Activated CD4-positive, alpha-beta T cell treated with anti-CD3 and anti-CD28 coated beads, Interleukin-2, amount 10 ng/mL, durations not matched to agents 24 days and 14 days (primary cell): ENCODE measurements at regions not wholly inside any gene's neighbourhood (a gene's known extent, or its start where the extent isn't known, plus 50 kb on each side); places are given as distances from the start of the nearest gene placed in this dataset.

Source experiments
- DNase-seq: peaks from one replicate; pipeline ENCODE4 v3.0.0; 2022
- H3K27ac Mint-ChIP-seq: one replicate; pipeline ENCODE4 v1.8.0; 2022; ENCODE audit warnings: mild to moderate bottlenecking, mixed read lengths
- H3K27me3 Mint-ChIP-seq: one replicate; pipeline ENCODE4 v1.8.0; 2022; ENCODE audit warnings: mixed read lengths
- H3K36me3 Mint-ChIP-seq: one replicate; pipeline ENCODE4 v1.8.0; 2022; ENCODE audit warnings: low read depth, mild to moderate bottlenecking, mixed read lengths
- H3K4me1 Mint-ChIP-seq: one replicate; pipeline ENCODE4 v1.8.0; 2021; ENCODE audit warnings: mixed read lengths
- H3K4me3 Mint-ChIP-seq: one replicate; pipeline ENCODE4 v1.8.0; 2022; ENCODE audit warnings: mild to moderate bottlenecking, moderate library complexity, mixed read lengths
- H3K9me3 Mint-ChIP-seq: one replicate; pipeline ENCODE4 v1.8.0; 2021; ENCODE audit warnings: mixed read lengths
- intact Hi-C: fragments of 100-400 bp; cut with micrococcal nuclease; formaldehyde crosslinking; loops from one replicate; pipeline ENCODE4 v1.15.1; 2023

DNA sequence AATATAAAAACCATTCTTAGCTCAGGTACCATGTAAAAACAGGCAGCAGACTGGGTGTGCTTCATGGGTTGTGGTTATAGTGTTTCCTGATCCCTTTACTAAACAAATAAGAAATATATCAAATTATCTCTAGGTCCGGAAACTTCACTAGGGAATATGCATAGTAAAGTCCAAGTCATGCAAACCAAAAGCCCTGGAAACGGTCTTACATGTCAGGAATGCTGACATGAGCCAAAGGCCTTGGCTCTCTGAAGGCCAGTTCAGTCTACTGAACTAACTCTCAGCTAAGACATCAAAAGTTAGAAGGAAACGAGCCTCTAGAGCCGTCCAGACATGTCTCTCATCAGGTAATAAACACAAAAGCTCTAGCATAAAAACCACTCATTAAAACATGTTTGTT lies 778.9 kb upstream of the ZNF608 start:
- Mint-ChIP-seq H3K27me3 (no peaks in the 10 kb centered on the region), H3K27ac (no peak overlapping the region), H3K9me3 (peaks cover 3% of the 10 kb centered on the region), H3K36me3 (no peaks in the 10 kb centered on the region), H3K4me3 (no peak overlapping the region), H3K4me1 (no peaks in the 10 kb centered on the region)
- DNase-seq: no peak
- intact Hi-C loops: no loop called here

DNA sequence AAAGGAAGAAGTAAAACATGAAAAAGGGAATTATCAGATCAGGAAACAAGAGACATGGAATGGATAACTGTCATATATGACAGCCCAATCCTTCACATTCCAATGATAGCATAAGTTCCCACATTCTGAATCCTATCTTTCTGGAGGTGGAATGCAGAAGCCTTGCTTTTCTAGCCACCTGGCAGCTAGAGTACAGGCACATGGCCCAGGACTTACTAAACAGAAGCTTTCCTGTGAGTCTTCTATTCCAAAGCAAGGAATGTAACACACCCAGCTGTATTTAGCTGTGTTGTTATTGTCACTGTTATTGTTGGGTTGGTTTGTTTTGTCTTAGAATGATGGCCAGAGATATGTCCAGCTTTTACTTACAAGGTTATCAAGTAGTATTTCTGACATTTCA lies 780.5 kb upstream of the ZNF608 start:
- intact Hi-C loops: no loop called here
- no peak overlapping the region for H3K27ac Mint-ChIP-seq
- no peaks in the 10 kb centered on the region for H3K4me1 Mint-ChIP-seq
- no peaks in the 10 kb centered on the region for H3K9me3 Mint-ChIP-seq
- no peak overlapping the region for H3K4me3 Mint-ChIP-seq
- DNase-seq: no peak
- H3K36me3 Mint-ChIP-seq: no peaks in the 10 kb centered on the region
- no peaks in the 10 kb centered on the region for H3K27me3 Mint-ChIP-seq

DNA sequence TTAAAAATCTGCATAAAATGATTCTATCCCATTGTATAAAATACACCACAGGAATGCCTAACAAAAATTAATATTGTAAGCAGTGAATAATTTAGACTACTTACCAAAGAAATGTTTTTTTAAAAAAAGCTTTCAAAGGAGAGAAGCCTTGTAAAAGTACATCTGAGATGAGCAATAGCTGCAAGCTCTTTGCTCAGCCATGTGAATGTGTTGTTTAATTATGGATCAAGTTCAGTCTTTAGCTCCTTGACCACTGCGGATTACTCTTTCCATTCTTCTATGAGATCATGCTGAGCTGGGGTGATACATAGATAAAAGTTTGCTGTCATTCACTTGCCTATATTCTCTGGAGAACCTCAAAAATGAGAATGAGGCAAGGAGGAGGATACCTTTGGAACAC lies 782.4 kb upstream of the ZNF608 start:
- Mint-ChIP-seq H3K4me3 (no peak overlapping the region), H3K4me1 (no peaks in the 10 kb centered on the region), H3K27ac (no peak overlapping the region), H3K9me3 (peaks cover 6% of the 10 kb centered on the region), H3K27me3 (no peaks in the 10 kb centered on the region), H3K36me3 (no peaks in the 10 kb centered on the region)
- intact Hi-C loops: no loop called here
- no peak for DNase-seq

DNA sequence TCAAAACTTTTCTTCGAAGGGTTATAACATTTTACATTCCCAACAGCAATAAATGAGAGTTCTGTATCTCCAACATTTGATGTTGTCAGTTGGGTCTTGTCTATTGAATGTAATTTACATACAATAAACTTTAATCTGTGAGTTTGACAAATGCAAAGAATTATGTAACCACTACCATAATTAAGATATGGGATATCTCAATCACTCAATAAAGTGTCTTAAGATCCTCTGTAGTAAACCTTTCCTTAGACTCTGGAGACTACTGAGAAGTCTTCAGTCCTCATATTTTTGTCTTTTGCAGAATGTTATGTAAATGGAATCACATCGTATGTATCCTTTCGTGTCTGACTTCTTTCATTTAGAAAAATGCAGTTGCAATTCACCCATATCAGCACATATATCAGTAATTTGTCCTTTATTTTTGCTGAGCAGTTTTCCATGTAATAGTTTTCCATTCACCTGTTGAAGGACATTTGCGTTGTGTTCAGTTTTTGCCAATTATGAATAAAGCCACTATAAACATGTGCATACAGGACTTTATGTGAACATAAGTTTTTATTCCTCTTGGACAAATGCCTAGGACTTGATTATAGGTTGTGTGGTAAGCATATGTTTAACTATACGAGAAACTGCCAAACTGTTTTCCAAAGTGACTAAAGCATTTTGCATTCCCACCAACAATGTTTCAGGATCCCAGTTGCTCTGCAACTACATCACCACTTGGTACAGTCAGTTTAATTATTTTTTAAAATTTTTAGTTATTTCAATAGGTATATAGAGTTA lies 784.6 kb upstream of the ZNF608 start:
- no peak overlapping the region for H3K4me3 Mint-ChIP-seq
- intact Hi-C loops: no loop called here

DNA sequence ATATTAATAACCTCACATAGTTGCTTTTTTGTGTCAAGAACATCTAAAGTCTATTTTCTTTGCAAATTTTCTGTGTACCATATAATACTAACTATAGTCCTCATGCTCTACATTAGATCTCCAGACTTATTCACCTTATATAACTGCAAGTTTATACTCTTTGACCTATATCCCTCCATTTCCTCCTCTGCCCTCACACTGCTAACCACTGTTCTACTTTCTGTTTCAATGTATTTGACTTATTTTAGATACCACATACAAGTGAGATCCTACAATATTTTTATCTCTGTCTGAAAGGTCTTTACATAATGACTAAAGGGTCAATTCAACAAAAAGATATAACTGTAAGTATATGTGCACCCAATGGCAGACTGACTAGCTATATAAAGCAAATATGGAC lies 789.7 kb upstream of the ZNF608 start:
- Mint-ChIP-seq H3K27ac (no peak overlapping the region), H3K9me3 (peaks cover 15% of the 10 kb centered on the region), H3K4me1 (no peaks in the 10 kb centered on the region), H3K36me3 (no peaks in the 10 kb centered on the region), H3K4me3 (no peak overlapping the region), H3K27me3 (no peaks in the 10 kb centered on the region)
- DNase-seq: no peak
- intact Hi-C loops: no loop called here

More for the DNA sequence above, 784.6 kb upstream of the ZNF608 start:
- no peaks in the 10 kb centered on the region for H3K4me1 Mint-ChIP-seq
- H3K27me3 Mint-ChIP-seq: no peaks in the 10 kb centered on the region
- H3K9me3 Mint-ChIP-seq: peaks cover 6% of the 10 kb centered on the region
- H3K27ac Mint-ChIP-seq: no peak overlapping the region
- H3K36me3 Mint-ChIP-seq: no peaks in the 10 kb centered on the region
- DNase-seq: no peak

DNA sequence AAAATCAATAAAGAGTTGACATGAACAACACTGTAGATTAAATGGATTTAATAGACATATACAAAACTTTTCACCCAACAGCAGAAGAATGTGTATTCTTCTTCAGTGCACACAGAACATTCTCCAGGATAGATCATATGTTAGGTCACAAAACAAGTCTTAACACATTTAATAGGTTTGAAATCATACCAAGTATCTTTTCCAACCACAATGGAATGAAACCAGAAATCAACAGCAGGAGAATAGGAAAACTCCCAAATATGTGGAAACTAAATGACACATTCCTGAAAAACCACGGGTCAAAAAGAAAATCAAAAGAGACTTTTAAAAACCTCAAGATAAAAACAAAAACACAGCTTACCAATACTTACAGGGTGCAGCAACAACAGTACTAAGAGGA lies 790.1 kb upstream of the ZNF608 start:
- H3K4me3 Mint-ChIP-seq: no peak overlapping the region
- no peaks in the 10 kb centered on the region for H3K36me3 Mint-ChIP-seq
- intact Hi-C loops: no loop called here
- no peak for DNase-seq
- H3K9me3 Mint-ChIP-seq: peaks cover 15% of the 10 kb centered on the region
- no peaks in the 10 kb centered on the region for H3K27me3 Mint-ChIP-seq
- no peak overlapping the region for H3K27ac Mint-ChIP-seq
- H3K4me1 Mint-ChIP-seq: no peaks in the 10 kb centered on the region

DNA sequence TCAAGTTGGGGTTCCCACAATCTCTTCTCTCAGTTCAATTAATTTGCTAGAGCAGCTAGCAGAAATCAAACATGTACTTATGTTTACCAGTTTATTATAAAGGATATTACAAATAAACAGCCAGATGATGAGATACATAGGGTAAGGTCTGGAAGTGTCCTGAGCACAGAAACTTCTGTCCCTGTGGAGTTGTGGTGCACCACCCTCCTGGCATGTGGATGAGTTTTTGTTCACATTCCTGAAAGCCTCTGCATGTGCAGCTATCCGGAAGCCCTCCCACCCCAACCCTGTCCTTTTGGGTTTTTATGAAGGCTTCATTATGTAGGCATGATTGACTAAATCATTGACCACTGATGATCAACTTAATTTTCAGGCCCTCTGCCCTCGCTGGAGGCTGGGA lies 791.2 kb upstream of the ZNF608 start:
- no peak overlapping the region for H3K27ac Mint-ChIP-seq
- intact Hi-C loops: no loop called here
- no peaks in the 10 kb centered on the region for H3K36me3 Mint-ChIP-seq
- H3K27me3 Mint-ChIP-seq: no peaks in the 10 kb centered on the region
- DNase-seq: no peak
- no peak overlapping the region for H3K4me3 Mint-ChIP-seq
- no peaks in the 10 kb centered on the region for H3K4me1 Mint-ChIP-seq
- peaks cover 15% of the 10 kb centered on the region for H3K9me3 Mint-ChIP-seq

DNA sequence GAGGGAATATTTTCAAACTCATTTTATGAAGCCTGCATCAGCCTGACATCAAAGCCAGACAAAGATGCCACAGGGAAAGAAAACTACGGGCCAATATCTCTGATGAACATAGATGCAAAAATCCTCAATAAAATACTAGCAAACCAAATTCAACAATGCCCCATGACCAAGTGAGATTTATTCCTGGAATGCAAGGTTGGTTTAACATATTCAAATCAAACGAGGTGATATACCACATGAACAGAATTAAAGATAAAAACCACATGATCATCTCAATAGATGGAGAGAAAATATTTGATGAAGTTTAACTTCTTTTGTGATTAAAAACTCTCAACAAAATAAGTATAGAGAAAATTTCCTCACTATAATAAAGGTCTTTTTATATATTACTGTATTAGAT lies 792.0 kb upstream of the ZNF608 start:
- Mint-ChIP-seq H3K4me3 (no peak overlapping the region), H3K4me1 (no peaks in the 10 kb centered on the region), H3K27ac (no peak overlapping the region), H3K27me3 (no peaks in the 10 kb centered on the region), H3K36me3 (no peaks in the 10 kb centered on the region), H3K9me3 (peaks cover 10% of the 10 kb centered on the region)
- no peak for DNase-seq
- intact Hi-C loops: no loop called here

DNA sequence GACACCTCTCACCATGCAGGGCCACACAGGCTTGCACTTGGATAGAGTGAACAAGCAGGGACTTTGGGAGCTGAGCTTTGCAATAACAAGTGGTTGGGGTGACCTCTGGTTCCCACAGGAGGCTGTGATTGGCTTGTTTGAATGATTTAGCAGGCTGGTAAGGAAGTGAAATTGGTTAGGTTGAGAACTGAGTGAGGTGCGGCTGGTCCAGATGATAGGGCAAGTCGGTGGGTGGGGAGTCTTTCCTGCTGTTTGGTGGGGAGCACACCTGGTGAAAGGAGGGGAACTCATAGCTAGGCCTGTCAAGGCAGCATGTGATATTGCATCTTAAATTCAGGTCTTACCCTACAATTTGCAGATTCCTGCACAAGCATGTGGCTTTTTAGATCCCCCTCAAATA lies 794.6 kb upstream of the ZNF608 start:
- no peaks in the 10 kb centered on the region for H3K36me3 Mint-ChIP-seq

DNA sequence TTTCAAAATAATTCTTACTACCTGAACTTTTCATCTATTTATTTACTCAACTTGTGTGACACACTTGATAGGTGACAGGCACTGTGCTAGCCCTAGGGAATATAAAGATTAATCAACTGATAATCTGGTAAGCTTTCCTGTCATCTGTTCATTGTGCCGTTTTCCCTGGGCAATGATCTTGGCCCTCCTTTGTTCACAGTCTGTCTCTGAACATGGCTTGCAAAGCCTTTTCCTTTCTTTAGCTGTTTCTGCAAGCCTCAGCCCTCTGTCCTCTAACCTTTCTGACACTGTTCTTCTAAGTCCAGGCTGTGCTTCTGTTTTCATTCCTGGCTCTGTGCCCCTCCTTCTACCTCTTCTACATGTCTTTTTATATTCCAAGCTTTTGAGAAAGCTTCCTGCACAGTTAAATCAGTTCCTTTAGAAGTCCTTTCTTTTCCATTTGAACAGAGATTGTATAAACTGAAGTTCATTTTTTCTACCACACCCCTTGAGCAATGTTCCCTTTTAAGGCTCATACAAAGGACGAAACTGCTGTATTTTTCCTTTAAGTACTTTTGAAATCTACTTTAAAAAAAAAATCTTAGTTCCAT lies 803.0 kb upstream of the ZNF608 start:
- Mint-ChIP-seq H3K4me1 (no peaks in the 10 kb centered on the region), H3K36me3 (no peaks in the 10 kb centered on the region), H3K9me3 (peaks cover 4% of the 10 kb centered on the region), H3K27me3 (no peaks in the 10 kb centered on the region), H3K4me3 (no peak overlapping the region), H3K27ac (no peak overlapping the region)
- intact Hi-C loops: no loop called here
- DNase-seq: no peak

More for the DNA sequence above, 794.6 kb upstream of the ZNF608 start:
- Mint-ChIP-seq H3K4me3 (no peak overlapping the region), H3K4me1 (no peaks in the 10 kb centered on the region), H3K9me3 (peaks cover 8% of the 10 kb centered on the region), H3K27ac (no peak overlapping the region), H3K27me3 (no peaks in the 10 kb centered on the region)
- intact Hi-C loops: no loop called here
- DNase-seq: no peak

DNA sequence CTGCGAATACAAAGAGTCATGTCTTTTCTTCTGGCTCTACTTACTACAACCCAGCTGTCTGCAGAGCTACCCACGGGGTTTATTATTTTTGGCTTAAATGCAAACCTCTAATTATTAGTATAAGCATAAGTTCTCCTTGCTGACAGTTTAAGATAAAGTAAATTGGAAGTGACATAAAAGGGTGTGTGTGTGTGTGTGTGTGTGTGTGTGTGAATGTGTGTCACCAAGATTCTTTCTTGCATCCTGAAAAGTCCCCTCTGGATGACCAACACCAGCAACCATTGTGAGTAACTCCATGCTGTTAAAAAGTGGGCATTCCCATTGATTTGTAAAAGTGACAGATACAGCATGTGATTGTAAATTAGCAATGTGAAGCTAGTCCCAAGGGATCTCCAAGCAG lies 803.8 kb upstream of the ZNF608 start:
- no peak overlapping the region for H3K27ac Mint-ChIP-seq
- H3K27me3 Mint-ChIP-seq: no peaks in the 10 kb centered on the region
- no peaks in the 10 kb centered on the region for H3K36me3 Mint-ChIP-seq
- H3K4me1 Mint-ChIP-seq: no peaks in the 10 kb centered on the region
- intact Hi-C loops: no loop called here
- H3K9me3 Mint-ChIP-seq: peaks cover 4% of the 10 kb centered on the region
- DNase-seq: no peak
- H3K4me3 Mint-ChIP-seq: no peak overlapping the region

DNA sequence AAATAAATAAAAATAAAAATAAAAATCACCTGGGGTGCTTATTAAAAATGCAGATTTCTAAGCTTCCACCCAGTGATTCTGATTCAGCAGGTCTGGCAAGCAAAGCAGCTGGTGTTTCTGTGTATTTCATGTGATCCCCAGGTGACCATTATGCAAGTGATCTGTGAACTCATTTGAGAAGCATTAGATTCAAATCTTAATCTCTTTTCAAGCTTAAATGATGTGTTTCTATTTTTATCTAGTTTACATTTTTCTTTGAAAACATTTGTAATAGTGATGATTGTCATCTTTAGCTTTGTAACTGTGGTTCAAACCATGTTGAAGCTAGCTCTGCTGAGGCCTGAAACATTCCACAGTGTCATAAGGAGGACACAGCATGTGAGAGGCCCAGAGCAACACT lies 804.8 kb upstream of the ZNF608 start:
- intact Hi-C loops: no loop called here
- no peak for DNase-seq
- peaks cover 4% of the 10 kb centered on the region for H3K9me3 Mint-ChIP-seq
- no peaks in the 10 kb centered on the region for H3K36me3 Mint-ChIP-seq
- no peak overlapping the region for H3K4me3 Mint-ChIP-seq
- H3K4me1 Mint-ChIP-seq: no peaks in the 10 kb centered on the region
- H3K27me3 Mint-ChIP-seq: no peaks in the 10 kb centered on the region
- H3K27ac Mint-ChIP-seq: no peak overlapping the region

DNA sequence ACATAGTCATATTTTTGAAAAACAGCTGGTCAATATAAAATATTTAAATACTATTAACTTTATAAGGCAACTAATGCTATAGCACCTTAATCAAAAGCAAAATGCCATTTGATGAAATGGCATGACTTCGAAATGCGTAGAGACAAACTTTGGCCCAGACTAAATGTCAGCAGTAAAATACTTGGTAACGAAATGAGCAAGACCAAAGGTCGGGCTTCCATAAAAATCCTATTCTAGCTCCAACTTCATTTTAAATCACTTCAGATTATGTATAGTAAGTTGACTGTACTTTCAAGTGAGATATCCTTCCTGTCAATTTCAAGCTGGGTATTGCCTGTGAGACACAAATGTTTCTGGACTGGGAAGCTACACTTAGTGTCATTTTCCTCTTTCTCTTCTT lies 805.4 kb upstream of the ZNF608 start:
- intact Hi-C loops: no loop called here
- Mint-ChIP-seq H3K36me3 (no peaks in the 10 kb centered on the region), H3K27ac (no peak overlapping the region), H3K9me3 (peaks cover 4% of the 10 kb centered on the region), H3K4me1 (no peaks in the 10 kb centered on the region), H3K4me3 (no peak overlapping the region), H3K27me3 (no peaks in the 10 kb centered on the region)
- DNase-seq: no peak

DNA sequence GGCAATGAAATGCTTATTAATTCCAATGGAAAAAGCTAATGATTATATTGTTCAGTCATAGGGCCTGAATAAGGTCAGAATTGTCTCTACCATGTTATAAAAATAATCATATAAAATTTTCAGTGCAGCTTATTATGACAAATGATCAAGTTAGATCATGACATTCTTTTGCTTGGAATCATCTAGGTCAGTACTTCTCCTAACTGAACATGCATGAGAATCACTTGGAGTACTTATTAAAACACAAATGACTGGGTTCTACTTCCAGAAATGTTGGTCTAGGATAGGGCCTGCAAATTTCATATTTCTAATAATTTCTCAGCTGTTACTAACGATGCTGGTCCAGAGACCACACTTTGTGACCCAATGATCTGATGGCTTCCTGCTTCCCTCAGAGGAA lies 806.0 kb upstream of the ZNF608 start:
- H3K27ac Mint-ChIP-seq: no peak overlapping the region
- H3K27me3 Mint-ChIP-seq: no peaks in the 10 kb centered on the region
- H3K9me3 Mint-ChIP-seq: peaks cover 4% of the 10 kb centered on the region
- no peak for DNase-seq
- intact Hi-C loops: no loop called here
- no peaks in the 10 kb centered on the region for H3K4me1 Mint-ChIP-seq
- no peak overlapping the region for H3K4me3 Mint-ChIP-seq
- no peaks in the 10 kb centered on the region for H3K36me3 Mint-ChIP-seq

DNA sequence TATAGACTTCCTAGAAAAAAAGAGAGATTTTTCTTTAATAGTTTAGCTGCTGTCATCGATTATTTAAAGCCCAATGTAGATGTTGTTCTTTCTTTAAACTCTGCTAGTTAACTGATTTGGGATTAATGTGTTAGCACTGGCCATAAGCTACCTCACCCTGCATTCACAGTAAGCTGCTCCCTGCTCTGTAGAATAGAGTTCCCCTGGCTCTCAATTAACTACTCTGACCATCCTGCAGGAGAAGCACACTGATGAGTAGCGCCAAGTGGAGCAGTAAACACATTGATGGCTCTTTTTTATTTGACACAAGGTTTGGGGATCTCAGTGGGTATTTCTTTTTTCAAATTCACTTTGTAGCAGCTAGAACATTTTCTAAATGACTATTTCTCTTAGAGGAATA lies 807.9 kb upstream of the ZNF608 start:
- no peaks in the 10 kb centered on the region for H3K36me3 Mint-ChIP-seq
- no peak for DNase-seq
- H3K4me3 Mint-ChIP-seq: no peak overlapping the region
- no peak overlapping the region for H3K27ac Mint-ChIP-seq
- H3K27me3 Mint-ChIP-seq: no peaks in the 10 kb centered on the region
- peaks cover 4% of the 10 kb centered on the region for H3K9me3 Mint-ChIP-seq
- no peaks in the 10 kb centered on the region for H3K4me1 Mint-ChIP-seq
- intact Hi-C loops: no loop called here
